Gastrocnemius medialis (tissue), 4 donors: ENCODE measurements at regions not wholly inside any gene's neighbourhood (a gene's known extent, or its start where the extent isn't known, plus 50 kb on each side); places are given as distances from the start of the nearest gene placed in this dataset.

Experiments
- ATAC-seq, 2 donors: fragments of 150-250 bp; one replicate each; pipeline ENCODE4 v1.9.1; 2016
- DNase-seq, 2 donors: peaks; one replicate each; pipeline ENCODE4 v3.0.0-alpha.2; 2019
- H3K27ac ChIP-seq, 4 donors: fragments of 200-600 bp; sonication (generic); 1 replicate in 1 of 4; 2 replicates in 3 of 4; pipeline ENCODE4 v1.5.1; 2016 to 2018; ENCODE audit warnings: mild to moderate bottlenecking in 2 of 4, moderate library complexity in 1 of 4
- H3K27me3 ChIP-seq, 3 donors: fragments of 200-600 bp; sonication (generic) in 2 of 3; 1 replicate in 1 of 3; 2 replicates in 2 of 3; pipeline versions ENCODE4 v1.5.1 to v1.6.0; 2016 to 2019; ENCODE audit warnings: mild to moderate bottlenecking in 1 of 3, moderate library complexity in 1 of 3
- H3K36me3 ChIP-seq, 2 donors: fragments of 200-600 bp; sonication (generic) in 1 of 2; one replicate each; pipeline ENCODE4 v1.5.1; 2017 to 2018
- H3K4me1 ChIP-seq, 2 donors: fragments of 200-600 bp; sonication (generic) in 1 of 2; one replicate each; pipeline ENCODE4 v1.5.1; 2016 to 2017; ENCODE audit warnings: mild to moderate bottlenecking in 2 of 2
- H3K4me3 ChIP-seq, 4 donors: fragments of 200-600 bp; sonication (generic) in 3 of 4; 1 replicate in 1 of 4; 2 replicates in 3 of 4; pipeline ENCODE4 v1.5.1; 2016 to 2019; ENCODE audit warnings: mild to moderate bottlenecking in 2 of 4
- H3K9me3 ChIP-seq, 3 donors: fragments of 200-600 bp; sonication (generic) in 2 of 3; 1 replicate in 1 of 3; 2 replicates in 2 of 3; pipeline ENCODE4 v1.5.1; 2016 to 2019
- POLR2A ChIP-seq, 2 donors: fragments of 450-650 bp; IDR thresholded peaks; one replicate each; pipeline ENCODE4 v1.6.1; 2017; ENCODE audit warnings: antibody characterized with exemption in 2 of 2, mild to moderate bottlenecking in 2 of 2, moderate library complexity in 2 of 2
- in situ Hi-C, 4 donors: fragments of 200-750 bp; cut with MboI; loops; one replicate each; pipeline versions ENCODE4 v1.15.0 to v1.8.0; 2017; ENCODE audit warnings: low sequenced_read_pairs in 4 of 4
- intact Hi-C: fragments of 100-400 bp; cut with DNase I; formaldehyde crosslinking; loops from one replicate; pipeline ENCODE4 v1.15.1; 2023; ENCODE audit warnings: low total_unique reads
- TF ChIP-seq, protein P1 (sequence below), 5 experiments: fragments of 450-650 bp in 3 of 5; fragments of 200-600 bp in 2 of 5; sonication (generic) in 2 of 5; IDR thresholded peaks in 4 of 5; conservative IDR thresholded peaks in 1 of 5; 1 replicate in 4 of 5; 2 replicates in 1 of 5; pipeline ENCODE4 v1.5.1; 2016 to 2019; ENCODE audit warnings: antibody characterized with exemption in 5 of 5, mild to moderate bottlenecking in 3 of 5, moderate library complexity in 3 of 5

DNA sequence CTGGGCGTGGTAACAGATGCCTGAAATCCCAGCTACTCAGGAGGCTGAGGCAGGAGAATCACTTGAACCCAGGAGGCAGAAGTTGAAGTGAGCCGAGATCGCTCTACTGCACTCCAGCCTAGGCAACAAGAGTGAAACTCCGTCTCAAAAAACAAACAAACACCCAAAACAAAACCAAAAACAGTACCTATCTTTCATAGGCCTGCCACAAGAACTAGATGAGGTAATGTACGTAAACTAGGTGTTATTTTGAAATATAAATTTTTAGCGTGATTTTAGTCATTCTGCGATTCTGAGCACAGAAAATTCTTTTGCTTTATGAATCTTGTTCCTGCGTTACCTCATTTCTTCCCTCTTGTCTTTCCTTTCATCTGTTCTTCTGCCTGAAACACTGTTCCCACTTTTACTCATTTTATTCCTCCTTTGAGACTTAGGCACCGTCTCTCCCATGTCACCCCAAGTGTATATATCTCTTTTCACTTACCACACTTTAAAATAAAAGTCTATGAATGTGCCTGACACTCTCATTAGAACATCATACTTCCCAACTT is 238.2 kb upstream of the HTR2A start:
- Histone ChIP-seq H3K4me1 (no peaks in the 10 kb centered on the region), H3K4me3 (no peak overlapping the region), H3K27me3 (no peaks in the 10 kb centered on the region), H3K27ac (no peak overlapping the region), H3K9me3 (no peaks in the 10 kb centered on the region), H3K36me3 (no peaks in the 10 kb centered on the region)
- in situ Hi-C loops = no loop called here
- intact Hi-C loops = no loop called here
- DNase-seq (no peak), ATAC-seq (no peak)
- TF ChIP-seq POLR2A (IDR thresholded peaks at IDR 0.05) = no peak
- TF ChIP-seq, protein P1, sequence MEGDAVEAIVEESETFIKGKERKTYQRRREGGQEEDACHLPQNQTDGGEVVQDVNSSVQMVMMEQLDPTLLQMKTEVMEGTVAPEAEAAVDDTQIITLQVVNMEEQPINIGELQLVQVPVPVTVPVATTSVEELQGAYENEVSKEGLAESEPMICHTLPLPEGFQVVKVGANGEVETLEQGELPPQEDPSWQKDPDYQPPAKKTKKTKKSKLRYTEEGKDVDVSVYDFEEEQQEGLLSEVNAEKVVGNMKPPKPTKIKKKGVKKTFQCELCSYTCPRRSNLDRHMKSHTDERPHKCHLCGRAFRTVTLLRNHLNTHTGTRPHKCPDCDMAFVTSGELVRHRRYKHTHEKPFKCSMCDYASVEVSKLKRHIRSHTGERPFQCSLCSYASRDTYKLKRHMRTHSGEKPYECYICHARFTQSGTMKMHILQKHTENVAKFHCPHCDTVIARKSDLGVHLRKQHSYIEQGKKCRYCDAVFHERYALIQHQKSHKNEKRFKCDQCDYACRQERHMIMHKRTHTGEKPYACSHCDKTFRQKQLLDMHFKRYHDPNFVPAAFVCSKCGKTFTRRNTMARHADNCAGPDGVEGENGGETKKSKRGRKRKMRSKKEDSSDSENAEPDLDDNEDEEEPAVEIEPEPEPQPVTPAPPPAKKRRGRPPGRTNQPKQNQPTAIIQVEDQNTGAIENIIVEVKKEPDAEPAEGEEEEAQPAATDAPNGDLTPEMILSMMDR (IDR thresholded peaks at IDR 0.05 in 4 of 5, conservative IDR thresholded peaks at IDR 0.05 in 1 of 5) = no peak

DNA sequence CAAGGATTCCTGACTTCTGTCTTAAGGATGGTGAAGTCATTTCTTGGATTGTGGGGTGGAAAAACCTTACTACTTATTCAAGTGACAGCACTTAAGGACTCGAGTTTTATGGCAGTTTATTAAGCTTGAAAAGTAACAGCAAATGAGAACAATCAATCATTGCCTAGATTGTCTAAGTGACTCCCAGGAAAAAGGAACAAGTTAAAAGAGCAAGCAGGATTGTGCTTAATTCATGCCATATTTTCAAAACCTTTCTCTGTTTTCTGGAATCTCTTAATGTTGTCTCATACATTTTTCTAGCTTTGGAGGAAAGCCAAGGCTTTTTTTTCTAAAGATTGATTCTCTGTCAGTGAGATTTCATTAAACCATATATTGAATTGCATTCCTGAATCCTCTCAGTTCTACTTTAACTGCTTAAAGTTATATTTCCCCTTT is 236.2 kb upstream of the HTR2A start:
- Histone ChIP-seq H3K4me1 (no peaks in the 10 kb centered on the region), H3K27ac (no peak overlapping the region), H3K9me3 (no peaks in the 10 kb centered on the region), H3K27me3 (no peaks in the 10 kb centered on the region), H3K4me3 (no peak overlapping the region), H3K36me3 (no peaks in the 10 kb centered on the region)
- no peak for ATAC-seq
- no peak for DNase-seq
- TF ChIP-seq, protein P1 (IDR thresholded peaks at IDR 0.05 in 4 of 5, conservative IDR thresholded peaks at IDR 0.05 in 1 of 5) = no peak
- TF ChIP-seq POLR2A (IDR thresholded peaks at IDR 0.05) = no peak
- in situ Hi-C loops (no loop called here), intact Hi-C loops (no loop called here)

DNA sequence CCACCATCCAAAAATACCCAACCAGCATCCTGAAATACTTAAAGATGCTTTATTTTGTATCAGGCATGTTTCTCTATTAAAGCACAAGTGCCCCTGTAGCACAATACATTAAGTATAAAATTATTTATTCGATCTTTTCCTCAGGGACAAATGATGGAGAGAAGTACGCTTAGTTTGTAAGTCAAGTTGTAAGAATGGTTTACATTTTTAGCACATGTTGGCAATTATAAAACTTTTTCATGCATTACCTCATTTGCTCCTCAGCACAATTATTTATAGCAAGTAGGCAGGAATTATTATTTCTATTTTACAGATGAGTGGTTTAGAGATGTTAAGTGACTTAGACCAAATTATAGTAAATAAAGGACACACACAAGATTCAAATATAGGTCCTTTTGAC is 232.6 kb upstream of the HTR2A start:
- ATAC-seq (no peak), DNase-seq (no peak)
- no peak overlapping the region for H3K27ac ChIP-seq
- no peaks in the 10 kb centered on the region for H3K36me3 ChIP-seq
- TF ChIP-seq, protein P1 (IDR thresholded peaks at IDR 0.05 in 4 of 5, conservative IDR thresholded peaks at IDR 0.05 in 1 of 5) = no peak
- TF ChIP-seq POLR2A (IDR thresholded peaks at IDR 0.05) = no peak
- no peaks in the 10 kb centered on the region for H3K9me3 ChIP-seq
- intact Hi-C loops (no loop called here), in situ Hi-C loops (no loop called here)
- H3K4me1 ChIP-seq = no peaks in the 10 kb centered on the region
- no peaks in the 10 kb centered on the region for H3K27me3 ChIP-seq
- H3K4me3 ChIP-seq = no peak overlapping the region

DNA sequence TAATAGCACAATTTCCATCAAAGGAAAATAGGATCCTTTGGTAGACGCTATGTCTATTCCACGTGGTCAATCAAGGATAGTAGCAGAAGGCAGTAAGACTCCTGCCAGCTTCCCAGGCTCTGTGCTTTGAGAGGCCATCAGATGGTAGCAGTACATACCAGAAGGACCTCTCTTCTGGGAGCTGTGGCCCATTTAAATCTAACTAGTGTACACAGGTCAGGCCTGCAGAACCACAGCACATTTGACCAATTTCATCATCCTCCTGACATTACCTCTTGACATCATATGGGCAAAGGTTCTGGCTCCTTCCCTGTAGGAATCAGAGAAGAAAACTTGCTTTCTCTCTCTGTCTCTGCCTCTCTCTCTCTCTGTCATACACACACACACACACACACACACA is 229.6 kb upstream of the HTR2A start:
- intact Hi-C loops (no loop called here), in situ Hi-C loops (no loop called here)
- H3K4me1 ChIP-seq = no peaks in the 10 kb centered on the region
- no peaks in the 10 kb centered on the region for H3K36me3 ChIP-seq
- H3K27me3 ChIP-seq = no peaks in the 10 kb centered on the region
- ATAC-seq (no peak), DNase-seq (no peak)
- H3K4me3 ChIP-seq = no peak overlapping the region
- TF ChIP-seq, protein P1 (IDR thresholded peaks at IDR 0.05 in 4 of 5, conservative IDR thresholded peaks at IDR 0.05 in 1 of 5) = no peak
- TF ChIP-seq POLR2A (IDR thresholded peaks at IDR 0.05) = no peak
- H3K9me3 ChIP-seq = no peaks in the 10 kb centered on the region
- no peak overlapping the region for H3K27ac ChIP-seq
